ENCODE measurements at regions not wholly inside any gene's neighbourhood (a gene's known extent, or its start where the extent isn't known, plus 50 kb on each side); places are given as distances from the start of the nearest gene placed in this dataset.

DNA sequence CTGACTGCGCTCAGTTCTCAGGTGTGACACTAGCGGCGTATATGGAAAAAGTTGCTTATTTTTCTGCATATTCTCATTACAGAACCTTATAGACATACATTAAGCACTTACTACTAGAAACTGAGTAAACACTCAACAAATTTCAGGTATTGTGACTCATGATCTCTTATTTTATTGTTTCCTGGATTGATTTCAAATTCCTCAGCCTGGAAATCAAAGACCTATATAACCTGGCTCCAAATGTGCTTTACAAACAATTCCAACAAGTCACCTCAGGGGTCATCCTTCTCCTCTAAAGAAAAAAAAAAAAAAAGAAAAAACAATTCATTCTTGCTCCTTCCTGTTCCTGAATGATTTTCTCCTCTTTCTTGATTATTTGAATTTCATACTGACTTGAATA, 152.3 kb downstream of the ADAM29 start:
- H3K4me1 ChIP-seq (ENCODE audit: insufficient read depth, low read length, poor library complexity, severe bottlenecking) = no peaks in the 10 kb centered on the region
- BruUV-seq (replicated peaks) = no TSS peak
- H3K36me3 ChIP-seq (ENCODE audit: insufficient read depth, low read length, poor library complexity, severe bottlenecking) = no peaks in the 10 kb centered on the region
- no peak for DNase-seq (ENCODE audit: low spot score)
- H3K9me3 ChIP-seq (ENCODE audit: low read depth, low read length, poor library complexity, severe bottlenecking) = no peaks in the 10 kb centered on the region
- ChIA-PET POLR2A (ENCODE audit: low non-redundant PET) (no interaction called here), CTCF (no interaction called here)
- H3K27ac ChIP-seq (ENCODE audit: low read depth, low read length, poor library complexity, severe bottlenecking) = no peak overlapping the region
- H3K4me3 ChIP-seq (ENCODE audit: low read depth, low read length, poor library complexity, severe bottlenecking) = no peak overlapping the region
- TF ChIP-seq EZH2 (IDR thresholded peaks at IDR 0.05; ENCODE audit: borderline replicate concordance, low read depth, low read length, poor library complexity, severe bottlenecking) = no peak
- TF ChIP-seq, protein P1, sequence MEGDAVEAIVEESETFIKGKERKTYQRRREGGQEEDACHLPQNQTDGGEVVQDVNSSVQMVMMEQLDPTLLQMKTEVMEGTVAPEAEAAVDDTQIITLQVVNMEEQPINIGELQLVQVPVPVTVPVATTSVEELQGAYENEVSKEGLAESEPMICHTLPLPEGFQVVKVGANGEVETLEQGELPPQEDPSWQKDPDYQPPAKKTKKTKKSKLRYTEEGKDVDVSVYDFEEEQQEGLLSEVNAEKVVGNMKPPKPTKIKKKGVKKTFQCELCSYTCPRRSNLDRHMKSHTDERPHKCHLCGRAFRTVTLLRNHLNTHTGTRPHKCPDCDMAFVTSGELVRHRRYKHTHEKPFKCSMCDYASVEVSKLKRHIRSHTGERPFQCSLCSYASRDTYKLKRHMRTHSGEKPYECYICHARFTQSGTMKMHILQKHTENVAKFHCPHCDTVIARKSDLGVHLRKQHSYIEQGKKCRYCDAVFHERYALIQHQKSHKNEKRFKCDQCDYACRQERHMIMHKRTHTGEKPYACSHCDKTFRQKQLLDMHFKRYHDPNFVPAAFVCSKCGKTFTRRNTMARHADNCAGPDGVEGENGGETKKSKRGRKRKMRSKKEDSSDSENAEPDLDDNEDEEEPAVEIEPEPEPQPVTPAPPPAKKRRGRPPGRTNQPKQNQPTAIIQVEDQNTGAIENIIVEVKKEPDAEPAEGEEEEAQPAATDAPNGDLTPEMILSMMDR (conservative IDR thresholded peaks at IDR 0.05; ENCODE audit: low read depth, low read length) = no peak
- no peaks in the 10 kb centered on the region for H3K27me3 ChIP-seq (replicated peaks; ENCODE audit: insufficient read depth, low read depth, low read length, poor library complexity)
- intact Hi-C loops (cut with micrococcal nuclease; ENCODE audit: unreplicated experiment) = no loop called here

DNA sequence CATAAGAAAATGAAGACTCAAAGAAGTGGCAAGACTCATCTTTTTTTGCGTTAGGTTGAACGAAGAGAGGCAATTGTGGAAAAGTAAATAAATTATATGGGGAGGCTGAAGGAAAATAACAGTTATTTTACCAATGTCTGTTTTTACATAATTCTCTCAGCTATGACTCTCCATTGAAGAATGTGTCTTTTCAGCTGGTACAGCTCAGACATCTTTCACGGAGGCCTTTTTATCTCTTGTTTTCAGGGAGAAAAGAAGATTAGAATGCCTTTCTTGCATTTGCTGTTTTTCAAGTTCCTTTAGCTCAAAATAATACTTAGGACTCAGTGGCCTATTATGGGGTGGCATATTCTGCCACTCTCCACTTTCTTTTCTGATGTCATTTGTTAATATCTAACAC, 153.0 kb downstream of the ADAM29 start:
- BruUV-seq (replicated peaks) = no TSS peak
- DNase-seq (ENCODE audit: low spot score) = no peak
- H3K27me3 ChIP-seq (replicated peaks; ENCODE audit: insufficient read depth, low read depth, low read length, poor library complexity) = no peaks in the 10 kb centered on the region
- no peak for TF ChIP-seq EZH2 (IDR thresholded peaks at IDR 0.05; ENCODE audit: borderline replicate concordance, low read depth, low read length, poor library complexity, severe bottlenecking)
- TF ChIP-seq, protein P1 (conservative IDR thresholded peaks at IDR 0.05; ENCODE audit: low read depth, low read length) = no peak
- no peaks in the 10 kb centered on the region for H3K9me3 ChIP-seq (ENCODE audit: low read depth, low read length, poor library complexity, severe bottlenecking)
- no peaks in the 10 kb centered on the region for H3K36me3 ChIP-seq (ENCODE audit: insufficient read depth, low read length, poor library complexity, severe bottlenecking)
- H3K4me1 ChIP-seq (ENCODE audit: insufficient read depth, low read length, poor library complexity, severe bottlenecking) = no peaks in the 10 kb centered on the region
- no peak overlapping the region for H3K27ac ChIP-seq (ENCODE audit: low read depth, low read length, poor library complexity, severe bottlenecking)
- ChIA-PET POLR2A (ENCODE audit: low non-redundant PET) (no interaction called here), CTCF (no interaction called here)
- no peak overlapping the region for H3K4me3 ChIP-seq (ENCODE audit: low read depth, low read length, poor library complexity, severe bottlenecking)
- intact Hi-C loops (cut with micrococcal nuclease; ENCODE audit: unreplicated experiment) = no loop called here

DNA sequence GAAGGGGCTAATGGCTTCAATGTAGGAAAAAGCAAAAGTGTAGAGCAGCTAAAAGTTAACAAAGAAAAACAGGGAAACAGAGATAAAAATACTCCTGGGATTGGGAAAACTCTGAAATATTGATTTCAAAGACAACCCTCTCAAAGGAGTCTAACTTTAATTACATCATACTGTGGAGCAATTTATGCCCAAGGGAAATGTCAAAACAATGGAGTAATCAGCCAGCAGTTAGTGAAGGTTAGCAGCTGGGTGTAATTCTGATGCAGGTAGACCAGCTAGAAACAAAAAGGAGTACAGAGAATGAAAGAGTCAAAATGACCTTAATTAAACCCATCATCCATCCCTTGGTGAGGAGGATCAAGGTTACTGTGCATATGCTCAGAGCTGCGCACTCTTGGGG, 169.0 kb downstream of the ADAM29 start:
- DNase-seq (ENCODE audit: low spot score) = no peak
- no TSS peak for BruUV-seq (replicated peaks)
- Histone ChIP-seq H3K27me3 (replicated peaks; ENCODE audit: insufficient read depth, low read depth, low read length, poor library complexity) (no peaks in the 10 kb centered on the region), H3K9me3 (ENCODE audit: low read depth, low read length, poor library complexity, severe bottlenecking) (no peaks in the 10 kb centered on the region), H3K4me3 (ENCODE audit: low read depth, low read length, poor library complexity, severe bottlenecking) (no peak overlapping the region), H3K27ac (ENCODE audit: low read depth, low read length, poor library complexity, severe bottlenecking) (no peak overlapping the region), H3K36me3 (ENCODE audit: insufficient read depth, low read length, poor library complexity, severe bottlenecking) (no peaks in the 10 kb centered on the region), H3K4me1 (ENCODE audit: insufficient read depth, low read length, poor library complexity, severe bottlenecking) (no peaks in the 10 kb centered on the region)
- intact Hi-C loops (cut with micrococcal nuclease; ENCODE audit: unreplicated experiment) = no loop called here
- ChIA-PET POLR2A (ENCODE audit: low non-redundant PET) (no interaction called here), CTCF (no interaction called here)
- TF ChIP-seq, protein P1 (conservative IDR thresholded peaks at IDR 0.05; ENCODE audit: low read depth, low read length) = no peak
- no peak for TF ChIP-seq EZH2 (IDR thresholded peaks at IDR 0.05; ENCODE audit: borderline replicate concordance, low read depth, low read length, poor library complexity, severe bottlenecking)
